DOHH2 (cell line): ENCODE measurements at regions not wholly inside any gene's neighbourhood (a gene's known extent, or its start where the extent isn't known, plus 50 kb on each side); places are given as distances from the start of the nearest gene placed in this dataset.
"Not testable (repeated sequence)": the region's sequence is repeated elsewhere in the genome, so short reads cannot be mapped to it uniquely, and the experiment has no call there.

Experiments used
- H3F3A ChIP-seq: fragments of 200-600 bp; sonication (generic), shearing (Covaris generic); 2 replicates; pipeline ENCODE4 v1.6.0; 2016; ENCODE audit warnings: antibody characterized with exemption, mild to moderate bottlenecking; ENCODE audit not compliant: control insufficient read depth, insufficient read depth
- H3K27ac ChIP-seq: fragments of 200-600 bp; sonication (generic); 2 replicates; pipeline ENCODE4 v1.5.1; 2014; ENCODE audit warnings: low read depth, mild to moderate bottlenecking, low read length, moderate library complexity
- H3K27me3 ChIP-seq: fragments of 200-600 bp; sonication (generic); 2 replicates; pipeline ENCODE4 v1.6.1; 2014; ENCODE audit warnings: mild to moderate bottlenecking, low read length, mixed read lengths; ENCODE audit not compliant: control insufficient read depth
- H3K36me3 ChIP-seq: fragments of 200-600 bp; sonication (generic); 2 replicates; pipeline ENCODE4 v1.6.1; 2014; ENCODE audit warnings: mild to moderate bottlenecking, low read length, moderate library complexity, mixed read lengths; ENCODE audit not compliant: control insufficient read depth
- H3K4me1 ChIP-seq: fragments of 200-600 bp; sonication (generic); 2 replicates; pipeline ENCODE4 v1.6.1; 2014; ENCODE audit warnings: mild to moderate bottlenecking, low read length, mixed read lengths; ENCODE audit not compliant: control insufficient read depth
- H3K4me2 ChIP-seq: fragments of 200-600 bp; sonication (generic); 2 replicates; pipeline ENCODE4 v1.6.0; 2014; ENCODE audit warnings: mild to moderate bottlenecking, low read length, moderate library complexity
- H3K4me3 ChIP-seq: fragments of 200-600 bp; sonication (generic); 2 replicates; pipeline ENCODE4 v1.5.1; 2014; ENCODE audit warnings: mild to moderate bottlenecking, low read length, mixed read lengths
- H3K79me2 ChIP-seq: fragments of 200-600 bp; sonication (generic); 2 replicates; pipeline ENCODE4 v1.6.1; 2014; ENCODE audit warnings: mild to moderate bottlenecking, low read length, mixed read lengths; ENCODE audit not compliant: control insufficient read depth
- H3K9me2 ChIP-seq: fragments of 200-600 bp; sonication (generic); replicated peaks from 2 replicates; pipeline ENCODE4 v1.6.1; 2014; ENCODE audit warnings: mild to moderate bottlenecking, low read length, mixed read lengths; ENCODE audit not compliant: control insufficient read depth
- H3K9me3 ChIP-seq: fragments of 200-600 bp; sonication (generic); 2 replicates; pipeline ENCODE4 v1.6.1; 2014; ENCODE audit warnings: antibody characterized with exemption, low read length, mixed read lengths; ENCODE audit not compliant: control insufficient read depth, insufficient read depth
- H4K20me1 ChIP-seq: fragments of 200-600 bp; sonication (generic); 2 replicates; pipeline ENCODE4 v1.6.0; 2014; ENCODE audit warnings: low read depth, mild to moderate bottlenecking, antibody characterized with exemption, low read length, moderate library complexity; ENCODE audit not compliant: control insufficient read depth, insufficient read depth
- CTCF ChIP-seq: fragments of 200-600 bp; sonication (generic); IDR thresholded peaks from one replicate; pipeline ENCODE4 v1.5.1; 2014; ENCODE audit warnings: antibody characterized with exemption, mild to moderate bottlenecking, low read depth, low read length; ENCODE audit not compliant: poor library complexity, severe bottlenecking
- EZH2phosphoT487 ChIP-seq: fragments of 200-600 bp; sonication (generic); IDR thresholded peaks from 2 replicates; pipeline ENCODE4 v1.6.1; 2017; ENCODE audit warnings: borderline replicate concordance, mild to moderate bottlenecking, antibody characterized with exemption, low read length, moderate library complexity, mixed read lengths

- Histone ChIP-seq H3K4me2 (no peak overlapping the region), H3K27ac (no peak overlapping the region), H3K36me3 (no peaks in the 10 kb centered on the region), H3K4me1 (no peaks in the 10 kb centered on the region), H3K9me3 (peaks cover 4% of the 10 kb centered on the region; the same call in 1 of the 2 replicates), H3K4me3 (no peak overlapping the region), H3K79me2 (no peaks in the 10 kb centered on the region), H4K20me1 (no peaks in the 10 kb centered on the region), H3K27me3 (no peaks in the 10 kb centered on the region), H3F3A (no peaks in the 10 kb centered on the region), H3K9me2 (no peaks in the 10 kb centered on the region)
- TF ChIP-seq EZH2phosphoT487 (no peak), CTCF (no peak)
Observed at GRCh38 chr7:53475776-53476175, 440.3 kb downstream of the POM121L12 start.

GRCh38 chr7:53476566-53476965 lies 441.1 kb downstream of the POM121L12 start:
- Histone ChIP-seq H3K27me3 (no peaks in the 10 kb centered on the region), H3K4me3 (no peak overlapping the region), H3F3A (no peaks in the 10 kb centered on the region), H3K4me1 (no peaks in the 10 kb centered on the region), H3K9me3 (peaks cover 4% of the 10 kb centered on the region; the same call in 1 of the 2 replicates), H3K79me2 (no peaks in the 10 kb centered on the region), H3K36me3 (no peaks in the 10 kb centered on the region), H3K27ac (no peak overlapping the region), H3K4me2 (no peak overlapping the region), H4K20me1 (no peaks in the 10 kb centered on the region), H3K9me2 (no peaks in the 10 kb centered on the region)
- no peak for TF ChIP-seq EZH2phosphoT487
- no peak for TF ChIP-seq CTCF

GRCh38 chr7:53485354-53485753 lies 449.9 kb downstream of the POM121L12 start:
- H3K27me3 ChIP-seq = no peaks in the 10 kb centered on the region
- no peaks in the 10 kb centered on the region for H4K20me1 ChIP-seq
- no peak overlapping the region for H3K27ac ChIP-seq
- H3K36me3 ChIP-seq = no peaks in the 10 kb centered on the region
- TF ChIP-seq CTCF (no peak), EZH2phosphoT487 (no peak)
- H3F3A ChIP-seq = no peaks in the 10 kb centered on the region
- H3K79me2 ChIP-seq = no peaks in the 10 kb centered on the region
- H3K9me3 ChIP-seq = no peaks in the 10 kb centered on the region
- H3K9me2 ChIP-seq = no peaks in the 10 kb centered on the region
- no peak overlapping the region for H3K4me3 ChIP-seq
- H3K4me2 ChIP-seq = no peak overlapping the region
- no peaks in the 10 kb centered on the region for H3K4me1 ChIP-seq

GRCh38 chr7:53491051-53491450 lies 455.6 kb downstream of the POM121L12 start:
- Histone ChIP-seq H3F3A (no peaks in the 10 kb centered on the region), H3K79me2 (no peaks in the 10 kb centered on the region), H3K4me3 (no peak overlapping the region), H3K36me3 (no peaks in the 10 kb centered on the region), H4K20me1 (no peaks in the 10 kb centered on the region), H3K27ac (no peak overlapping the region), H3K4me2 (no peak overlapping the region), H3K9me3 (peaks cover 3% of the 10 kb centered on the region; the same call in 1 of the 2 replicates), H3K9me2 (no peaks in the 10 kb centered on the region), H3K4me1 (no peaks in the 10 kb centered on the region), H3K27me3 (no peaks in the 10 kb centered on the region)
- TF ChIP-seq EZH2phosphoT487 (no peak), CTCF (no peak)

- H3K36me3 ChIP-seq, H3K4me3 ChIP-seq, H3K4me1 ChIP-seq, H3K9me3 ChIP-seq, H4K20me1 ChIP-seq, H3K27me3 ChIP-seq, H3K27ac ChIP-seq, H3K4me2 ChIP-seq, H3F3A ChIP-seq, H3K9me2 ChIP-seq, H3K79me2 ChIP-seq: not testable (repeated sequence)
Observed at GRCh38 chr7:53495181-53495580, 459.7 kb downstream of the POM121L12 start.
